PC-9 (cell line): ENCODE measurements at regions not wholly inside any gene's neighbourhood (a gene's known extent, or its start where the extent isn't known, plus 50 kb on each side); places are given as distances from the start of the nearest gene placed in this dataset.

Experiments
- BruUV-seq: library from RNA; stranded (reverse); fragments of 400-500 nt; replicated peaks from 2 replicates; lab custom pipeline; 2021; lab: Mats Ljungman, UMichigan
- CTCF ChIA-PET: fragments of 300-600 bp; sonication (Branson Sonifier 250); formaldehyde crosslinking; loops from one replicate; lab custom pipeline; 2022; ENCODE audit warnings: antibody characterized with exemption; lab: Charles Lee
- POLR2A ChIA-PET: fragments of 300-600 bp; sonication (Branson Sonifier 250); formaldehyde crosslinking; loops from one replicate; lab custom pipeline; 2022; ENCODE audit warnings: antibody characterized with exemption; ENCODE audit not compliant: unreplicated experiment; lab: Charles Lee
- DNase-seq, 2 experiments: peaks; one replicate each; pipeline versions ENCODE4 v3.0.0 to v3.0.0-alpha.2; 2015 to 2022; ENCODE audit warnings: mixed read lengths in 1 of 2
- H2AFZ ChIP-seq: fragments of 200-600 bp; sonication (generic); 2 replicates; pipeline ENCODE4 v1.8.1; 2017; ENCODE audit warnings: antibody characterized with exemption
- H3F3A ChIP-seq: fragments of 200-600 bp; sonication (generic); 2 replicates; pipeline ENCODE4 v1.8.1; 2017; ENCODE audit warnings: antibody characterized with exemption, mild to moderate bottlenecking, low read depth; ENCODE audit not compliant: insufficient read depth
- H3K27ac ChIP-seq: fragments of 200-600 bp; sonication (generic); 2 replicates; pipeline ENCODE4 v1.6.1; 2016; ENCODE audit warnings: mixed run types
- H3K27me3 ChIP-seq: fragments of 200-600 bp; sonication (generic); 2 replicates; pipeline ENCODE4 v1.6.1; 2016; ENCODE audit warnings: low read depth, mixed run types; ENCODE audit not compliant: insufficient read depth
- H3K36me3 ChIP-seq: fragments of 200-600 bp; sonication (generic); 2 replicates; pipeline ENCODE4 v1.6.1; 2016; ENCODE audit warnings: low read depth, mixed run types
- H3K4me1 ChIP-seq: fragments of 200-600 bp; sonication (generic); replicated peaks from 2 replicates; pipeline ENCODE4 v1.6.1; 2016; ENCODE audit warnings: mixed run types; ENCODE audit not compliant: insufficient read depth
- H3K4me2 ChIP-seq: fragments of 200-600 bp; sonication (generic); 2 replicates; pipeline ENCODE4 v1.6.1; 2017; ENCODE audit warnings: mixed run types
- H3K4me3 ChIP-seq: fragments of 200-600 bp; sonication (generic); 2 replicates; pipeline ENCODE4 v1.6.1; 2016; ENCODE audit warnings: mixed run types
- H3K79me2 ChIP-seq: fragments of 200-600 bp; sonication (generic); 2 replicates; pipeline ENCODE4 v1.6.1; 2017; ENCODE audit warnings: low read depth, mixed run types
- H3K9me2 ChIP-seq: fragments of 200-600 bp; sonication (generic); 2 replicates; pipeline ENCODE4 v1.8.1; 2017; ENCODE audit warnings: mild to moderate bottlenecking; ENCODE audit not compliant: insufficient read depth
- H3K9me3 ChIP-seq: fragments of 200-600 bp; sonication (generic); 2 replicates; pipeline ENCODE4 v1.8.1; 2016; ENCODE audit warnings: low read depth; ENCODE audit not compliant: insufficient read depth
- H4K20me1 ChIP-seq: fragments of 200-600 bp; sonication (generic); 2 replicates; pipeline ENCODE4 v1.8.1; 2017; ENCODE audit not compliant: insufficient read depth
- EZH2 ChIP-seq: fragments of 200-600 bp; sonication (generic); IDR thresholded peaks from 2 replicates; pipeline ENCODE4 v1.8.0; 2017; ENCODE audit warnings: antibody characterized with exemption, low read depth
- intact Hi-C: fragments of 100-400 bp; cut with micrococcal nuclease; formaldehyde crosslinking; loops from one replicate; pipeline ENCODE4 v1.10.0; 2022; ENCODE audit not compliant: unreplicated experiment
- TF ChIP-seq, protein P1 (sequence below): fragments of 200-600 bp; sonication (generic); conservative IDR thresholded peaks from 2 replicates; pipeline ENCODE4 v1.6.1; 2017; ENCODE audit warnings: mixed run types, antibody characterized with exemption, mild to moderate bottlenecking, moderate library complexity

DNA sequence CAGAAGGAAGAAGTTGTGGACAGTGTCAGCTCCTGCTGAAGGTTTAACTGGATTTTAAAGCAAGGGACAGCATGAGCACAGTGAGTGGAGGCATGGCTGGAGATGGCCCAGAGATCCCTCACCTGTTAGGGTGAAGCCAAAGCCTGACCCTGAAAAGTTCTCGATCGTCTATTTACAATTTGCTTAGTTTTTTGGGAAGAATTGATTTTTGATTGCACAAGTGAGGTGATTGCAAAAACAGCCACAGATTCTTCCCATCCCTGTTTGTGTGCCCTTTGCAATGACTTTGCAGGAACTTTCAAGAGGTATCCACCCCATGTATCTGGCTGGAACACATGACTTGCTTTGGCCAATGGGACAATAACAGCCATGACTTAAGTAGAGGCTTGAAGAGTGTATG is 170.1 kb downstream of the TFAP2C start:
- Histone ChIP-seq H3K27ac (no peak overlapping the region), H3F3A (peaks cover 11% of the 10 kb centered on the region; the same call in 1 of the 2 replicates), H2AFZ (no peak overlapping the region), H4K20me1 (no peaks in the 10 kb centered on the region), H3K4me2 (no peak overlapping the region), H3K9me3 (no peaks in the 10 kb centered on the region; the same call in 1 of the 2 replicates), H3K4me1 (peaks cover 26% of the 10 kb centered on the region), H3K4me3 (no peak overlapping the region), H3K9me2 (no peaks in the 10 kb centered on the region), H3K36me3 (no peaks in the 10 kb centered on the region), H3K27me3 (no peaks in the 10 kb centered on the region), H3K79me2 (no peaks in the 10 kb centered on the region)
- no peak for DNase-seq
- BruUV-seq, result no TSS peak
- ChIA-PET POLR2A (no interaction called here), CTCF (no interaction called here)
- no peak for TF ChIP-seq EZH2
- TF ChIP-seq, protein P1, sequence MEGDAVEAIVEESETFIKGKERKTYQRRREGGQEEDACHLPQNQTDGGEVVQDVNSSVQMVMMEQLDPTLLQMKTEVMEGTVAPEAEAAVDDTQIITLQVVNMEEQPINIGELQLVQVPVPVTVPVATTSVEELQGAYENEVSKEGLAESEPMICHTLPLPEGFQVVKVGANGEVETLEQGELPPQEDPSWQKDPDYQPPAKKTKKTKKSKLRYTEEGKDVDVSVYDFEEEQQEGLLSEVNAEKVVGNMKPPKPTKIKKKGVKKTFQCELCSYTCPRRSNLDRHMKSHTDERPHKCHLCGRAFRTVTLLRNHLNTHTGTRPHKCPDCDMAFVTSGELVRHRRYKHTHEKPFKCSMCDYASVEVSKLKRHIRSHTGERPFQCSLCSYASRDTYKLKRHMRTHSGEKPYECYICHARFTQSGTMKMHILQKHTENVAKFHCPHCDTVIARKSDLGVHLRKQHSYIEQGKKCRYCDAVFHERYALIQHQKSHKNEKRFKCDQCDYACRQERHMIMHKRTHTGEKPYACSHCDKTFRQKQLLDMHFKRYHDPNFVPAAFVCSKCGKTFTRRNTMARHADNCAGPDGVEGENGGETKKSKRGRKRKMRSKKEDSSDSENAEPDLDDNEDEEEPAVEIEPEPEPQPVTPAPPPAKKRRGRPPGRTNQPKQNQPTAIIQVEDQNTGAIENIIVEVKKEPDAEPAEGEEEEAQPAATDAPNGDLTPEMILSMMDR, result no peak
- intact Hi-C loops, result no loop called here

DNA sequence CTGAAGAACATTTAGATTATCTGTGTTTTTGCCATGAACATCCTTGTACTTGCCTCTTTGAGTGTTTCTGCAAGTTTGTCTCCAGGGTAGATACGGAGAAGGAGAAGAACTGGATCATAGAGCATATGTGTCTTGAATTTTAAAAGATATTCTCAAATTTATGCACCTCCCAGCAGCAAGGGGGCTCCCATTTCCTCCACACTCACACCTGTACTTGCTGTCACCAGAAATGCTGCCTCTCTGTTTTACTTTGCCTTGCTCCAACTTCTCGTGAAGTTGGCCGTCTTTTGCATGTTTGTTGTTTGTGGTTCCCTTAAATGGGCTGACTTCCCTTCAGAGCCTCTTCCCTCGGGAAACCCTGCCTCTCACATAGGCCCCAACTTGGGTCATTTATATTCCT is 171.0 kb downstream of the TFAP2C start:
- no TSS peak for BruUV-seq
- H3K27me3 ChIP-seq, result no peaks in the 10 kb centered on the region
- peaks cover 34% of the 10 kb centered on the region for H3K4me1 ChIP-seq
- TF ChIP-seq, protein P1, result no peak; the same call in 1 of the 2 replicates
- no peak for TF ChIP-seq EZH2
- H3K4me3 ChIP-seq, result no peak overlapping the region
- H2AFZ ChIP-seq, result no peak overlapping the region
- no peaks in the 10 kb centered on the region for H3K9me2 ChIP-seq
- H3K36me3 ChIP-seq, result no peaks in the 10 kb centered on the region
- DNase-seq, result no peak
- H3K4me2 ChIP-seq, result no peak overlapping the region
- POLR2A ChIA-PET, result no interaction called here
- intact Hi-C loops, result loop anchor here (5.0 kb wide), 1 partner anchor 173 kb away; the partner anchor contains the start of gene TFAP2C
- no peak overlapping the region for H3K27ac ChIP-seq
- H3F3A ChIP-seq, result peaks cover 18% of the 10 kb centered on the region
- no peaks in the 10 kb centered on the region for H3K79me2 ChIP-seq
- no peaks in the 10 kb centered on the region for H4K20me1 ChIP-seq
- CTCF ChIA-PET, result no interaction called here
- H3K9me3 ChIP-seq, result no peaks in the 10 kb centered on the region; the same call in 1 of the 2 replicates

DNA sequence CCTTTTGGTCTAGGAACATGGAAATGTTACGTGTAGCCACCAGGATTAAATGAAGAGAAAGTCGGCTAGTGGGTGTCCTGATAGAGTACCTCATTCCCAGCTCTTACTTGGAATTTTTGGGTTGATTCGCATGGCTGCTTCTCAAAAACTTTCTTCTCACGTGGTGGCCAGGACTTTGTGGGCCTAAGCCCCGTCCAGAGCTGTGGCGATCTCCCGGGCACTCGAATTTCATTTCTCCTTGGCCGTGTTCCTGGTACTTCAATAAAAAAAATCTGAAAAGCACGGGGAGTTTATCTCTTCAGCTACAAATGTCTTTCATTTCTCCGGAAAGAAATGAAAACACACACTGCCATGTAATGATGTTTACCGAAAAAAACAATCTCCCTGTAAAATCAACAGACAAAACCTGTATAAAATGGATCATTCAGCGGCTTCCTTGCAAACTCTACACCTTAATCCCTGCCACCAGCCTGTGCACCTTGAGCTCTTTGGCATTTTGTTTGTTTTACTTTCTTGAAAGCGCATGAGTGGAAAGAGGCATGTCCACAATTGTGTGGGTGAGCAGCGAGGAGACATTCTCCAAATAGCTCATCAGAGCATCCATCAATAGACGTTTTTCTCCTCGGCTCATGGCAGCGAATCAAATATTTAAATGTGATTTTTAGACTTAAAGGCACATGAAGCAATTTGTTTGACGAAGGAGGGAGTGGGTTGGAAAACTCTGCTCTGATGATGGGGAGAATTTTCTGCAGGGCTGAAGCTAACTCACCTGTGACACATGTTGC is 173.1 kb downstream of the TFAP2C start:
- Histone ChIP-seq H3K4me2 (no peak overlapping the region), H3K27me3 (no peaks in the 10 kb centered on the region), H3K4me1 (peaks cover 25% of the 10 kb centered on the region), H3K79me2 (no peaks in the 10 kb centered on the region), H3K27ac (no peak overlapping the region), H2AFZ (no peak overlapping the region), H3K36me3 (no peaks in the 10 kb centered on the region), H3K4me3 (no peak overlapping the region), H3K9me3 (no peaks in the 10 kb centered on the region; the same call in 1 of the 2 replicates), H3K9me2 (no peaks in the 10 kb centered on the region), H4K20me1 (no peaks in the 10 kb centered on the region), H3F3A (peaks cover 18% of the 10 kb centered on the region)
- intact Hi-C loops, result loop anchor here (5.0 kb wide), 1 partner anchor 175 kb away; the partner anchor contains the start of gene TFAP2C
- no TSS peak for BruUV-seq
- DNase-seq, result no peak
- no peak for TF ChIP-seq EZH2
- TF ChIP-seq, protein P1, result no peak
- POLR2A ChIA-PET, result interaction anchor here (0.6 kb wide), 1 partner anchor 20 kb away, joined by 13 read pairs; no protein-coding TSS in a partner anchor
- CTCF ChIA-PET, result no interaction called here
